Esophagus muscularis mucosa (tissue), 4 donors: ENCODE measurements at regions not wholly inside any gene's neighbourhood (a gene's known extent, or its start where the extent isn't known, plus 50 kb on each side); places are given as distances from the start of the nearest gene placed in this dataset.
"Not testable (repeated sequence)": the region's sequence is repeated elsewhere in the genome, so short reads cannot be mapped to it uniquely, and the experiment has no call there.

ENCODE experiments used
- DNase-seq: peaks from one replicate; pipeline ENCODE4 v3.0.0-alpha.2; 2017; ENCODE audit errors: extremely low spot score
- H3K27ac ChIP-seq, 4 donors: fragments of 200-600 bp; sonication (generic); replicated peaks in 1 of 4; 1 replicate in 3 of 4; 2 replicates in 1 of 4; pipeline ENCODE4 v1.5.1; 2016 to 2019; ENCODE audit warnings: mild to moderate bottlenecking in 1 of 4
- H3K27me3 ChIP-seq, 4 donors: fragments of 200-600 bp; sonication (generic); one replicate each; pipeline versions ENCODE4 v1.5.1 to v1.6.0; 2016 to 2019
- H3K36me3 ChIP-seq, 4 donors: fragments of 200-600 bp; sonication (generic); one replicate each; pipeline ENCODE4 v1.5.1; 2016 to 2019
- H3K4me1 ChIP-seq, 4 donors: fragments of 200-600 bp; sonication (generic); one replicate each; pipeline ENCODE4 v1.5.1; 2016 to 2019
- H3K4me3 ChIP-seq, 4 donors: fragments of 200-600 bp; sonication (generic); 1 replicate in 2 of 4; 2 replicates in 2 of 4; pipeline ENCODE4 v1.5.1; 2016 to 2019; ENCODE audit warnings: mild to moderate bottlenecking in 4 of 4, moderate library complexity in 1 of 4
- H3K9me3 ChIP-seq, 4 donors: fragments of 200-600 bp; sonication (generic); 1 replicate in 3 of 4; 2 replicates in 1 of 4; pipeline ENCODE4 v1.5.1; 2016 to 2019
- EP300 ChIP-seq: sonication (generic); formaldehyde crosslinking; IDR thresholded peaks from one replicate; pipeline ENCODE4 v1.6.1; 2017; ENCODE audit warnings: antibody characterized with exemption
- POLR2A ChIP-seq: fragments of 450-650 bp; IDR thresholded peaks from one replicate; pipeline ENCODE4 v1.6.1; 2017; ENCODE audit warnings: antibody characterized with exemption, moderate library complexity, mild to moderate bottlenecking, low read depth
- POLR2AphosphoS5 ChIP-seq, 2 donors: sonication (generic); formaldehyde crosslinking; IDR thresholded peaks; one replicate each; pipeline ENCODE4 v1.6.1; 2017; ENCODE audit warnings: antibody characterized with exemption in 2 of 2
- WGBS: methylation state at CpG from one replicate; pipeline ENCODE4 v1.1.5; 2018; 5-methylcytosine and 5-hydroxymethylcytosine counted together
- intact Hi-C: fragments of 100-400 bp; cut with DNase I; formaldehyde crosslinking; loops from one replicate; pipeline ENCODE4 v1.15.1; 2023
- TF ChIP-seq, protein P1 (sequence below), 3 experiments: fragments of 200-600 bp in 2 of 3; fragments of 450-650 bp in 1 of 3; sonication (generic) in 2 of 3; IDR thresholded peaks; one replicate each; pipeline ENCODE4 v1.5.1; 2017 to 2019; ENCODE audit warnings: antibody characterized with exemption in 3 of 3, mild to moderate bottlenecking in 2 of 3, moderate library complexity in 1 of 3

DNA sequence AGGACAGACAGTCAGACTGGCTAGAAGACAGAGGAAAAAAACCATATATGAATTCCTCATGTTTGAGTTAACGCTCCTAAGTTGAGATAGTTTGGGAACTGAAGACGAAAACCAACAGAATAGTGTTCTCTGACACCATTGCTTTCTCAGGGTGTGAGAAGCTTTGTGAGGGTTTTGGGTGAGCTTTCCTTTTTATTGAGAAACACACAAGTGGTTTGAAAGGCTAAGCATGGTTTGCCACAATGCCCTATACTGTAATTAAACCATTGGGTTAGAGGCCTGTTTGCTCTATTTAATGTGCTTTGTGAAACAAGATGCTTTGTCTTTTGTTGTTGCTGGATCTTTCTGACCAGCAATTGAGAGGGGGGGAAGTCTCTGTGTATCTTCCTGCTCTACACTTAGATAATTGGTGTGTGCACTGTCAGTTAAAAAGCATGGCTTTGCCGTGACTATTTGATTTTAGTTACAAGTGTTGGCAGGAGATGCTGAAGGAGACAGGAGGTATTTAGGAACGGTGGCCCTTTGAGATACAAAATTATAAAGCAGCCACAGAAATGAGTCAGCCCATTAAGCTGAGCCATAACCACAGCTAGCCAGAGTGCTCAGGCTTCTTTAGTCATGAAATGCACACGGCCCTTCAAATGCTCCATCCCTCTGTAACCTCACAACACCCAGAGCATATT, 273.0 kb upstream of the PREP start:
- DNase-seq: no peak
- H3K27ac ChIP-seq: no peak overlapping the region
- H3K27me3 ChIP-seq: no peaks in the 10 kb centered on the region
- no peaks in the 10 kb centered on the region for H3K9me3 ChIP-seq
- H3K4me3 ChIP-seq: no peak overlapping the region
- TF ChIP-seq POLR2AphosphoS5 (IDR thresholded peaks at IDR 0.05) (no peak), EP300 (no peak)
- TF ChIP-seq, protein P1, sequence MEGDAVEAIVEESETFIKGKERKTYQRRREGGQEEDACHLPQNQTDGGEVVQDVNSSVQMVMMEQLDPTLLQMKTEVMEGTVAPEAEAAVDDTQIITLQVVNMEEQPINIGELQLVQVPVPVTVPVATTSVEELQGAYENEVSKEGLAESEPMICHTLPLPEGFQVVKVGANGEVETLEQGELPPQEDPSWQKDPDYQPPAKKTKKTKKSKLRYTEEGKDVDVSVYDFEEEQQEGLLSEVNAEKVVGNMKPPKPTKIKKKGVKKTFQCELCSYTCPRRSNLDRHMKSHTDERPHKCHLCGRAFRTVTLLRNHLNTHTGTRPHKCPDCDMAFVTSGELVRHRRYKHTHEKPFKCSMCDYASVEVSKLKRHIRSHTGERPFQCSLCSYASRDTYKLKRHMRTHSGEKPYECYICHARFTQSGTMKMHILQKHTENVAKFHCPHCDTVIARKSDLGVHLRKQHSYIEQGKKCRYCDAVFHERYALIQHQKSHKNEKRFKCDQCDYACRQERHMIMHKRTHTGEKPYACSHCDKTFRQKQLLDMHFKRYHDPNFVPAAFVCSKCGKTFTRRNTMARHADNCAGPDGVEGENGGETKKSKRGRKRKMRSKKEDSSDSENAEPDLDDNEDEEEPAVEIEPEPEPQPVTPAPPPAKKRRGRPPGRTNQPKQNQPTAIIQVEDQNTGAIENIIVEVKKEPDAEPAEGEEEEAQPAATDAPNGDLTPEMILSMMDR (IDR thresholded peaks at IDR 0.05): no peak
- 72% methylated on average over 5 of the region's 5 CpGs for WGBS
- intact Hi-C loops: no loop called here
- H3K36me3 ChIP-seq: no peaks in the 10 kb centered on the region
- H3K4me1 ChIP-seq: no peaks in the 10 kb centered on the region

DNA sequence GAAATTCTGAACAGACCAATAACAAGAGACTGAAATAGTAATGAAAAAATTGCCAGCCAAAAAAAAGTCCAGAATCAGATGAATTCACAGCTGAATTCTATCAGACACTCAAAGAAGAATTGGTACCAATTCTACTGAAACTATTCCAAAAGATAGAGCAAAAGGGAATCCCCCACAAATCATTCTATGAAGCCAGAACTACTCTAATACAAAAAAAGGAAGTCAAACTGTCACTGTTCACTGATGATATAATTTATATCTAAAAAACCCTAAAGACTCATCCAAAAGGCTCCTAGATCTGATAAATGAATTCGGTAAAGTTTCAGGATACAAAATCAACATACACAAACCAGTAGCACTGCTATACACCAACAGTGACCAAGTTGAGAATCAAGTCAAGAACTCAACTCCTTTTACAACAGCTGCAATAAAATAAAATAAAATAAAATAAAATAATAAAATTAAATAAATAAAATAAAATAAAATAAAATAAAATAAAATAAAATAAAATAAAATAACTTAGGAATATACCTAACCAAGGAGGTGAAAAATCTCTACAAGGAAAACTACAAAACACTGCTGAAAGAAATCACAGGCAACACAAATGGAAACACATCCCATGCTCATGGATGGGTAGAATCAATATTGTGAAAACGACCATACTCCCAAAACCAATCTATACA, 270.1 kb upstream of the PREP start:
- H3K27ac ChIP-seq, H3K27me3 ChIP-seq, H3K4me1 ChIP-seq, H3K9me3 ChIP-seq, DNase-seq, intact Hi-C loops, H3K36me3 ChIP-seq, H3K4me3 ChIP-seq: not testable (repeated sequence)
- whole genome bisulfite sequencing: 77% methylated on average over 2 of the region's 2 CpGs

DNA sequence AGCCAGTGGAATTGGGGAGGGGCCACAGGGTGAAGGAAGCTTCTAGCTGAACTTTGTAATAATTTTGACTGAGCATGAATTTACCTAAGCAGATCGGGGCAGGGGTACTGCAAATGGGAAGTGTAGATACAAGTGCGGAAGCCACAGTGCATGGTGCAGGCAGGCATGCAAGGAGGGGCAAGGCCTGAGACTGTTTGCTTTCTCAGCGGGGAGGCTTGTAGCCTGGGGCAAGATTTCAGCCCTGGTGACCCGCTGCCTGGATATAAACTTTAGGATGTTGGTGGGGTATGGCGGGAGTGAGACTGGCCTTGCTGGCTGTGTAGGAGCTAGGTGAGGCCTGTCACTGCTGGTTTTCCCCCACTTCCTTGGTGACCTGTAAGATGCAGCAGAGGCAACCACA, 266.4 kb upstream of the PREP start:
- no peak for DNase-seq
- Histone ChIP-seq H3K4me1 (no peaks in the 10 kb centered on the region), H3K9me3 (peaks cover 0 to 3% (median 0%) of the 10 kb centered on the region in 4 donors), H3K4me3 (no peak overlapping the region), H3K27me3 (no peaks in the 10 kb centered on the region), H3K36me3 (no peaks in the 10 kb centered on the region), H3K27ac (no peak overlapping the region)
- intact Hi-C loops: no loop called here
- TF ChIP-seq POLR2AphosphoS5 (IDR thresholded peaks at IDR 0.05): no peak
- TF ChIP-seq, protein P1 (IDR thresholded peaks at IDR 0.05): no peak
- no peak for TF ChIP-seq POLR2A
- TF ChIP-seq EP300: no peak
- 98% methylated on average over 5 of the region's 5 CpGs for WGBS

DNA sequence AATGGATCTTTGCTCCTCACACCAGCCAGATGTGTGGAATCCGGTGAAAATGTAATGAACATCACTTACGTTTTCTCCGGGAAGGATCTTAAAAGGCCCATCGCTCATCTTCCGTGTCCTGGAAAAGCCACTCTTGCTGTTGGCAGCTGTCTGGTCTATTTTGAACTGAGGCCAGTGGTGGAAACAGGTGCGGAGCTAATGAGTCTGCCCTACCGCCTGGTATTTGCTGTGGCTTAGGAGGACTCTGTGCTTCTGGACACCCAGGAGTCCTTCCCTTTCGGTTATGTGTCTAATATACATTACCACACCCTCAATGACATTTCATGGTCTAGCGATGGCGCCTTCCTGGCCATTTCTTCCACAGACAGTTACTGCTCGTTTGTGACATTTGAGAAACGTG, 264.2 kb upstream of the PREP start:
- Histone ChIP-seq H3K27ac (no peak overlapping the region), H3K4me3 (no peak overlapping the region), H3K4me1 (no peaks in the 10 kb centered on the region), H3K9me3 (peaks cover 0 to 5% (median 0%) of the 10 kb centered on the region in 4 donors), H3K27me3 (no peaks in the 10 kb centered on the region), H3K36me3 (no peaks in the 10 kb centered on the region)
- no peak for DNase-seq
- intact Hi-C loops: no loop called here
- TF ChIP-seq EP300 (no peak), POLR2A (no peak), POLR2AphosphoS5 (IDR thresholded peaks at IDR 0.05) (no peak)
- TF ChIP-seq, protein P1 (IDR thresholded peaks at IDR 0.05): no peak
- WGBS: 92% methylated on average over 12 of the region's 12 CpGs

DNA sequence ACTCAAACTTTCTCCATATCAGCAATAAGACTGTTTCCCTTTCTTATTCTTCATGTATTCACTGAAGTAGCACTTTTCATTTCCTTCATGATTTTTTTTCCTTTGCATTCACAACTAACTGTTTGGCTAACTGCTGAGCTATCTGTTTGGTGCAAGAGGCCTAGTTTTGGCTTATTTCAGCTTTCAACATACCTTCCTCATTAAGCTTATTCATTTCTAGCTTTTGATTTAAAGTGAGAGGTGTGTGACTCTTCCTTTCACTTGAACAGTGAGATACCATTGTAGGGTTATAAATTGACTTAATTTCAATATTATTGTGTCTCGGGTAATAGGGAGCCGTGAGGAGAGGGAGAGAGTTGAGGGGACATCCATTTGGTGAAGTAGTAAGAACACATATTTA, 262.0 kb upstream of the PREP start:
- no peak overlapping the region for H3K4me3 ChIP-seq
- H3K9me3 ChIP-seq: peaks cover 0 to 5% (median 0%) of the 10 kb centered on the region in 4 donors
- H3K36me3 ChIP-seq: no peaks in the 10 kb centered on the region
- no peaks in the 10 kb centered on the region for H3K4me1 ChIP-seq
- no peak for DNase-seq
- no peak overlapping the region for H3K27ac ChIP-seq
- TF ChIP-seq POLR2AphosphoS5 (IDR thresholded peaks at IDR 0.05) (no peak), POLR2A (no peak), EP300 (no peak)
- TF ChIP-seq, protein P1 (IDR thresholded peaks at IDR 0.05): no peak
- H3K27me3 ChIP-seq: no peaks in the 10 kb centered on the region
- WGBS: 92% methylated on average over 2 of the region's 2 CpGs
- intact Hi-C loops: no loop called here
